ENCODE measurements at regions not wholly inside any gene's neighbourhood (a gene's known extent, or its start where the extent isn't known, plus 50 kb on each side); places are given as distances from the start of the nearest gene placed in this dataset.
A peak's percentile ranks its signal among the peaks of the same experiment; 100 is the strongest.

DNA sequence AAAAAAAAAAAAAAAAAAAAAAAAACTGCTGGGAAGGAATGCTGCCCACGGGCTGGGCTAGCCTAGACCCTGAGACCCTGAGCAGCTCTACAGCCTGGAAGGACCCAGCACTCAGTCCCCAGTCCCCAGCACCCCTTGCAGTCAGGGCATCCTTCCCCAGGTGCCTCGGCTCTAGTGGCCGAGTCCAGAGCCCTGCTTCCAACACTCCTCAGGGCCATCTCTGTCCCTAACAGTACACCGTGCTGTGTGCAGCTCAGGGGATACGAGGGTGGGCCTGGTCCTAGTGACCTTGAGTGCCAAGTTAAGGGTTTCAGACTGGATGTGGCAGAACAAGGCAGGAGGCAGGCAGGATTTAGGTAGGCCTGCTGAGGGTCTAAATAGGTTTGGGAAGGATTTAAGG lies 50.2 kb upstream of the LRP8 start:
- no peak for DNase-seq

DNA sequence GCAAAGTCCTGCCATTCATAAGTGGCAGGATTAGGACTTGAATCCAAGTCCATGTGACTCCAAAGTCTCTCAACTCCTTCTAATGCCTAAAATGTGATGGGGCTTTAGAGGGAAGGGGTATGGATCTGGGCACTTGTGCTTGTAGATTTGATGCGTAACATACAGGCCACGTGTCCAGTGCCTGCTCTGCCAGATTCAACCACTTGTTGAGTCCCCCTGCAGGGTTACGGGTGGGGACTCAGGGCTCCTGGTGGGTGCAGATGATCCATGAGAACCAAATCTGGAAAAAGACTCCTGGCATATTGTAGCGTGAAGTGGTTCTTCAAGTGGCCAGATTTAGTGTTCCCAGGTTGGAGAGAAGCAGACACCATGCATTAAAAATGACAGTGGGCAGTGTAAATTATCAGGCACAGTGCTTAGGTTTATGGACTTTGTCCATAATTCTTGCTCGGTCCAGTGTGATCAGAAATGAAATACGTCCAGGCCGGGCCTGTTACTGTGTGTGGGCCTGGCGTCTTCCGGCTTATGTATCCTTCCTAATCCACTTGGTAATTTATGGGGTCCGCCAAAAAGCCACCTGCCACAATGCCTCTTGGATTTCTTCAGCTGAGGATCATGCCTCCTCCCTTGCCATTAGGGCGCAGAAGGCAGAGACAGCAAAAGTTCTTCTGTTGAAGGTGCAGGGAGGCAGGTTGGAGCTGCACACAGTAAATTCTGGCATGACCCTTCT lies 51.2 kb upstream of the LRP8 start:
- no peak for DNase-seq

GRCh38 chr1:53379662-53380002 lies 51.8 kb upstream of the LRP8 start:
- DNase-seq = no peak

DNA sequence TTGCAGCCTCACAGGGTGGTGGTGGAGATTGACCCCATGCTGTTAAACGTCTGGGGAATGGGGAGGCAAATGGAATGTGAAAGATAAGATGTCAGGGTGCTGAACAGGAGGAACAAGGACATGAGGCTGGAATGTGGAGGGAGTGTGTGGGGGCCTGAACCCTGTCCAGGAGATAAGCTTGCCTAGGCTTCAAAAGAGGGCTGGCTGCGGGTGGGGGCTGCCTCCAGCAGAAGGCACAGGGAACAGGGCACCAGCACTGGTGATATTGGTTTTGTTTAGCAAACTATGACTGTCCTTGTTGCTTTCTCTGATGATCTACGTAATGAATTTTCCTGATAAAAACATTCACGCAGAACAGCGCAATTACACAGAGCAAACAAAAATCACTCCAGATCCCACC lies 52.4 kb upstream of the LRP8 start:
- no peak for DNase-seq

- no peak for DNase-seq
Measured at GRCh38 chr1:53381790-53382401, 54.0 kb upstream of the LRP8 start.

- DNase-seq = no peak
Measured at GRCh38 chr1:53383136-53383870, 55.4 kb upstream of the LRP8 start.

GRCh38 chr1:53384796-53385195 lies 56.9 kb upstream of the LRP8 start:
- no peak for DNase-seq

DNA sequence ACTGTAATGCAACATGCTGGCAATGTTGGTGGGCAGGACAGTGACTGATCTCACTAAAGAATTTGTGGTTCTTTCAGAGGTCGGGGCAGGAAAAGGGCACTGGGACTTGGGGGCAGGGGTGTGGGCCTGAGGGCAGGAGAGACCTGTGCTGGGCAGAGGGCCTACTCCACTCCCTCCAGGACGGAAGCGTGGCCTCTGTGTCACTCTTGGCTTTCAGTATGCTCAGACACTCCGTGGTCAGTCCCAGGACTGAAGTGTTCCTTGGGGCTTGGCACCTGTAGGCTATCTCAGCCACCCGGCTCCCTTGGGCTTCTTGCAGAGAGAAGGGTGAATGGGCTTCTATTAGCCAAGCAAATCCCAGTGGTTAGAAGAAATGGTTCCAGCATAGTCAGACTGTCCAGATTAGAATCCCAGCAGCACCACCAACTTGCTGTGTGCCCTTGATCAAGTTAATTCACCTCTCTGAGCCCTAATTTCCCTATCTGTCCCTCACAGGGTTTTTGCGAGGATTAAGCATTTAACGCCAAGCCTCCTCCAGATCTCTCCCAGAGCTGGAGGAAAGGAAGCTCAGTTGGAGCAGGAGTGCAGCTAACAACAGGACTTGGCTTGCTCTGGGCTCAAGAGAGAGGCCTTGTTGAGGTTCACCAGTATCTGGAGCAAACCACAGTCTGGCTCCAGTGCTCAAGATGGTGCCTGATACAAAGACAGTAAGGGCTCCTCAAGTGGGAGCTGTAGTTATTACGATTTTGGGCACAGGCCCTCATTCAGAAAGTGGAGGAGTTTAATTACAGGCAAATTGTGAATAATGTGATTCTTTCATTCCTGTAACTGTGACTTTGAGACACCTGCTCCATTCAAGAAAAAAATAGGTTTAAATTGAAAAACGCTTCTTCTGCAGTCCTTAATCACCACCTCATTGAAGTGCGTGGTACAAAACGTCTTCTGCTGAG lies 57.7 kb upstream of the LRP8 start:
- no peak for DNase-seq

GRCh38 chr1:53388963-53389362 lies 61.1 kb upstream of the LRP8 start:
- DNase-seq = no peak

- DNase-seq = no peak
Measured at GRCh38 chr1:53390261-53390660, 62.4 kb upstream of the LRP8 start.

- no peak for DNase-seq
Measured at GRCh38 chr1:53390736-53391135, 62.9 kb upstream of the LRP8 start.

- DNase-seq = no peak
Measured at GRCh38 chr1:53391296-53391695, 63.4 kb upstream of the LRP8 start.

- DNase-seq = no peak
Measured at GRCh38 chr1:53391982-53392381, 64.1 kb upstream of the LRP8 start.

DNA sequence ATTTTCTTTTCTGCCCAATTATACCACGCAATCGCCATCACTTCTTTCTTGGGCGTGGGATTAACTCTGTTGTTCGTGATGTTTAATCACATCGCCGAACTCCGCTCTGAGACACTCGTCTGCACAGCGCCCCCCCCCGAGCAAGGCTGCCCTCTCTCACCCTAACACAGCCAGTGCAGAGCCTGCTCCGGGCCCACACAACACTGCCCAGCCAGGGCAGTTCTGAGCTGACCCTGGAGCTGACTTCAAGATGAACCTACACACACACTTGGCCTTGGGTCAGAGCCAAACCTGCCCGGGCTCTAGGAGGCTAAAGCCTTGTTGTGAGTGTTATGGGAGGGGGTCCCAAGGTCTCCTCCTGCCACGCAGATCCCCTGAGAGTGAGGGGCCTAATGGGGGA lies 64.6 kb upstream of the LRP8 start:
- DNase-seq = no peak

DNA sequence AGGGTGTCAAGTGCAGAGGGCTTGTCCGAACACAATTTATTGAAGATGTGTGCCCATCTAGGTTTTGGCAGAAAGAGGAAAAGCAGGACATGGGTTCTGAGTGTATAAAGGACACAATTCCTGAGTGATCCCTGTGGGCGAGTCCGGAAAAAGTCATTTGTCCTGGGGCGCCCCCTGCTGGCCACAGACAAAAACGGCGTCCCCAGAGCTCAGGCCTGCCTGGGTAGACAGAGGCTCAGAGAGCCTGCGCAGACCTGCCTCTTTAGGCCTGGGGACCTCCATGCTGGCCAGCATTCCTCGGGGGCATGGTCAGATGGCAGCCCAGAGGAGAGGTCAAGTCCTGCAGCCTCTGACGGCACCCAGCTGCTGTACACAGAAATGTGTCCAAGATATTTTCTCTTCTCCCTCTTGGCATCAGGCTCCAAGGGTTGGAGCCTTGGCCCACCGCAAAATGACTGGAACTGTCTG lies 65.5 kb upstream of the LRP8 start:
- DNase-seq = peak; percentile 12 to 78

DNA sequence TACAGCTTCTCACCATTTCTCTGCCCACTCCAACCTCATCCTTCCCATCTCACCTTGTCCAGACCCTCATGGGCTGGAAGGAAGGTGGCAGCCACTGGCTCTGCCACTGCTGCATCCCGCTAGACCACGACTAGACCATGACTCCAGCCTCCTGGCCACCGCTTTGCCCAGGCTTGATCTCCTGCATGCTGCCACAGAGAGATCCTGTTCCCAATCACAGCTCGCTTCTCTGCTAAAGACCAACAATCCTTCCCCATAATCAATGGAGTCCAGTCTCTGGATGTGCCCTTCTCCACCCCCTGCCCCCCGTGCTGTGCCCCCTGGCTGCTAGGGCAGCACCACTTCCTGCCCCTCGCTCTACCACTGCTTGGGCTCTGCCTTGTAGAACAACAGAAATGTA lies 64.9 kb upstream of the DMRTB1 start:
- no peak for DNase-seq

GRCh38 chr1:53395671-53396215 lies 63.5 kb upstream of the DMRTB1 start:
- DNase-seq = peak; percentile 15 to 33

GRCh38 chr1:53396573-53397268 lies 62.5 kb upstream of the DMRTB1 start:
- DNase-seq = no peak

DNA sequence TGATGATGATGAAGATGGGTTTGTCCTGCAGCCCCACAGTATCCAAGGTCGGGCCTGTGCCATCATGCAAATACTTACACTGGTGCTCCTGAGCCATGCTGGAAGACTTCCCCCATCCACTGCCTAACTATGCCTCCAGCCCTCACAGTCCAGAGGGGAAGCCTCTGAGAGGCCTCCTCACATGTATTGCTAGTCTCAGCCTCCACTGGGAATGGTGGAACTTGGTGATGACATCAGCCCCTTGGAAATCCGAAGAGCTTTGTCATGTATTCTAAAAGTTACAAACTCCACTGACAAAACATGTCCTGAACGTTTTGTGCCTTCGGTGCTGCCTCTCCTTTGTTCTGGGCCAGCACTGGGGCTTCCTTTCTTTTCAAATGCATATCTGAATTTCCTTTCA lies 61.1 kb upstream of the DMRTB1 start:
- no peak for DNase-seq

- DNase-seq = no peak
Measured at GRCh38 chr1:53398576-53399365, 60.4 kb upstream of the DMRTB1 start.

Measured in NCI-H526 (cell line).